ENCODE measurements at regions not wholly inside any gene's neighbourhood (a gene's known extent, or its start where the extent isn't known, plus 50 kb on each side); places are given as distances from the start of the nearest gene placed in this dataset.
"Not testable (repeated sequence)": the region's sequence is repeated elsewhere in the genome, so short reads cannot be mapped to it uniquely, and the experiment has no call there.

GRCh38 chr15:34653992-34654391 lies 70.5 kb upstream of the GOLGA8B start:
- Histone ChIP-seq H3K27ac (ENCODE audit: low read length in 2 of 2) (no peak overlapping the region), H3K9ac (ENCODE audit: low read length) (no peak overlapping the region), H3K4me1 (ENCODE audit: control insufficient read depth in 2 of 2, insufficient read depth in 2 of 2, low read length in 2 of 2) (no peaks in the 10 kb centered on the region), H3K4me2 (replicated peaks; ENCODE audit: low read depth, low read length, poor library complexity, severe bottlenecking) (no peak overlapping the region), H4K20me1 (ENCODE audit: control insufficient read depth, insufficient read depth, low read length, poor library complexity, severe bottlenecking) (no peaks in the 10 kb centered on the region), H3K36me3 (replicated peaks in 1 of 2; ENCODE audit: control extremely low read depth in 1 of 2, control insufficient read depth in 1 of 2, extremely low read depth in 1 of 2, insufficient read depth in 2 of 2, low read length in 1 of 2) (no peaks in the 10 kb centered on the region), H3K27me3 (replicated peaks in 1 of 4; ENCODE audit: control extremely low read depth in 1 of 4, control insufficient read depth in 3 of 4, insufficient read depth in 4 of 4, low read length in 3 of 4) (peaks cover 0 to 3% (median 0%) of the 10 kb centered on the region in 4 experiments), H3K9me3 (ENCODE audit: control extremely low read depth in 1 of 3, control insufficient read depth in 2 of 3, insufficient read depth in 1 of 3, low read length in 2 of 3) (no peaks in the 10 kb centered on the region), H3K4me3 (ENCODE audit: control extremely low read depth in 1 of 5, extremely low read depth in 1 of 5, insufficient read depth in 1 of 5, low read depth in 2 of 5, low read length in 4 of 5) (no peak overlapping the region), H2AFZ (ENCODE audit: insufficient read depth, low read depth, low read length, poor library complexity, severe bottlenecking) (no peak overlapping the region), H3K79me2 (ENCODE audit: control insufficient read depth, insufficient read depth, low read length) (no peaks in the 10 kb centered on the region)
- ChIA-PET CTCF (no interaction called here), POLR2A (no interaction called here)
- DNase-seq (no peak), ATAC-seq (ENCODE audit: low read depth) (no peak)
- intact Hi-C loops (cut with micrococcal nuclease), result no loop called here
- no CpG with 5 or more reads among the region's 3 CpGs for WGBS (ENCODE audit: insufficient coverage)
- Mint-ChIP-seq H3K4me3 (no peak overlapping the region), H3K4me1 (no peaks in the 10 kb centered on the region), H3K9me3 (ENCODE audit: insufficient read depth) (no peaks in the 10 kb centered on the region), H3K27ac (no peak overlapping the region), H3K27me3 (peaks cover 38% of the 10 kb centered on the region)
- TF ChIP-seq EZH2 (IDR thresholded peaks at IDR 0.05; ENCODE audit: borderline replicate concordance, insufficient read depth, low read depth, low read length, poor library complexity, severe bottlenecking) (no peak), CTCF (IDR thresholded peaks at IDR 0.05) (no peak)

- DNase-seq; H3K27ac ChIP-seq (ENCODE audit: low read length in 2 of 2); H3K36me3 ChIP-seq (replicated peaks in 1 of 2; ENCODE audit: control extremely low read depth in 1 of 2, control insufficient read depth in 1 of 2, extremely low read depth in 1 of 2, insufficient read depth in 2 of 2, low read length in 1 of 2); H2AFZ ChIP-seq (ENCODE audit: insufficient read depth, low read depth, low read length, poor library complexity, severe bottlenecking); intact Hi-C loops (cut with micrococcal nuclease); H3K9me3 ChIP-seq (ENCODE audit: control extremely low read depth in 1 of 3, control insufficient read depth in 2 of 3, insufficient read depth in 1 of 3, low read length in 2 of 3); H3K4me1 ChIP-seq (ENCODE audit: control insufficient read depth in 2 of 2, insufficient read depth in 2 of 2, low read length in 2 of 2); H3K79me2 ChIP-seq (ENCODE audit: control insufficient read depth, insufficient read depth, low read length); H3K9ac ChIP-seq (ENCODE audit: low read length); CTCF ChIA-PET; POLR2A ChIA-PET; H3K27me3 ChIP-seq (replicated peaks in 1 of 4; ENCODE audit: control extremely low read depth in 1 of 4, control insufficient read depth in 3 of 4, insufficient read depth in 4 of 4, low read length in 3 of 4); H3K4me1 Mint-ChIP-seq; H3K27ac Mint-ChIP-seq; H4K20me1 ChIP-seq (ENCODE audit: control insufficient read depth, insufficient read depth, low read length, poor library complexity, severe bottlenecking); H3K4me2 ChIP-seq (replicated peaks; ENCODE audit: low read depth, low read length, poor library complexity, severe bottlenecking); H3K4me3 Mint-ChIP-seq; ATAC-seq (ENCODE audit: low read depth); H3K4me3 ChIP-seq (ENCODE audit: control extremely low read depth in 1 of 5, extremely low read depth in 1 of 5, insufficient read depth in 1 of 5, low read depth in 2 of 5, low read length in 4 of 5); H3K9me3 Mint-ChIP-seq (ENCODE audit: insufficient read depth): not testable (repeated sequence)
- peaks cover 39% of the 10 kb centered on the region for H3K27me3 Mint-ChIP-seq
- WGBS (ENCODE audit: insufficient coverage), result no CpG with 5 or more reads among the region's 3 CpGs
These were observed 69.9 kb upstream of the GOLGA8B start for GRCh38 chr15:34653326-34653725.

Measured in B cell (primary cell).